Endothelial cell of umbilical vein (primary cell): ENCODE measurements at regions not wholly inside any gene's neighbourhood (a gene's known extent, or its start where the extent isn't known, plus 50 kb on each side); places are given as distances from the start of the nearest gene placed in this dataset.

ENCODE experiments used
- BruUV-seq: library from RNA; stranded (reverse); fragments of 400-500 nt; replicated peaks from 2 replicates; lab custom pipeline; 2021; lab: Mats Ljungman, UMichigan
- CTCF ChIA-PET: fragments of 300-600, 350-600 bp; sonication (Branson Sonifier 250); formaldehyde crosslinking; loops from one replicate; lab custom pipeline; 2021; ENCODE audit warnings: antibody characterized with exemption, inconsistent platforms; lab: Charles Lee
- POLR2A ChIA-PET: fragments of 300-600, 350-600 bp; sonication (Branson Sonifier 250); formaldehyde crosslinking; loops from one replicate; lab custom pipeline; 2021; ENCODE audit warnings: antibody characterized with exemption, inconsistent platforms; lab: Charles Lee
- DNase-seq: peaks from one replicate; pipeline ENCODE4 v3.0.0-alpha.2; 2011; ENCODE audit warnings: low read depth, low spot score
- FAIRE-seq: peaks from 2 replicates; lab custom pipeline; 2011; peaks lifted over from hg19 to GRCh38; lab: Jason Lieb, UNC
- H2AFZ ChIP-seq: 2 replicates; pipeline ENCODE4 v1.6.0; 2012; ENCODE audit warnings: low read depth, low read length, control low read depth, inconsistent platforms
- H3K27ac ChIP-seq: 2 replicates; pipeline ENCODE4 v1.5.1; 2011; ENCODE audit warnings: low read depth, mild to moderate bottlenecking, control low read depth, low read length, moderate library complexity; ENCODE audit not compliant: insufficient read depth
- H3K27me3 ChIP-seq, 2 experiments: 2 replicates each; pipeline versions ENCODE4 v1.6.0 to v1.6.1; 2011; ENCODE audit warnings: low read length in 2 of 2, mixed read lengths in 1 of 2; ENCODE audit not compliant: control insufficient read depth in 2 of 2, insufficient read depth in 2 of 2
- H3K36me3 ChIP-seq, 2 experiments: 2 replicates in 1 of 2; 3 replicates in 1 of 2; pipeline ENCODE4 v1.5.1; 2011; ENCODE audit warnings: low read length in 2 of 2, mild to moderate bottlenecking in 1 of 2, moderate library complexity in 1 of 2; ENCODE audit not compliant: control insufficient read depth in 2 of 2, insufficient read depth in 2 of 2; ENCODE audit errors: extremely low read depth in 1 of 2
- H3K4me1 ChIP-seq: 3 replicates; pipeline ENCODE4 v1.5.1; 2011; ENCODE audit warnings: mild to moderate bottlenecking, low read length; ENCODE audit not compliant: control insufficient read depth, insufficient read depth; ENCODE audit errors: extremely low read depth
- H3K4me2 ChIP-seq: 2 replicates; pipeline ENCODE4 v1.6.1; 2011; ENCODE audit warnings: low read length, control low read depth, mixed read lengths; ENCODE audit not compliant: insufficient read depth
- H3K4me3 ChIP-seq, 3 experiments: fragments of 200-600 bp in 1 of 3; sonication (generic), shearing (Covaris generic) in 1 of 3; replicated peaks in 1 of 3; 2 replicates each; pipeline ENCODE4 v1.5.1; 2011 to 2016; ENCODE audit warnings: control low read depth in 3 of 3, low read length in 3 of 3, mild to moderate bottlenecking in 2 of 3, inconsistent platforms in 1 of 3, low read depth in 1 of 3, moderate library complexity in 1 of 3; ENCODE audit not compliant: insufficient read depth in 1 of 3
- H3K79me2 ChIP-seq: 2 replicates; pipeline ENCODE4 v1.6.0; 2012; ENCODE audit warnings: low read length, inconsistent platforms; ENCODE audit not compliant: control insufficient read depth, insufficient read depth
- H3K9ac ChIP-seq: replicated peaks from 2 replicates; pipeline ENCODE3; 2011; ENCODE audit warnings: low read length, control low read depth; ENCODE audit not compliant: insufficient read depth; ENCODE audit errors: extremely low read depth
- H3K9me1 ChIP-seq: replicated peaks from 3 replicates; pipeline ENCODE4 v1.6.0; 2011; ENCODE audit warnings: mild to moderate bottlenecking, low read length; ENCODE audit not compliant: control insufficient read depth, insufficient read depth; ENCODE audit errors: extremely low read depth
- H3K9me3 ChIP-seq: replicated peaks from 2 replicates; pipeline ENCODE4 v1.5.1; 2012; ENCODE audit warnings: low read length, inconsistent platforms; ENCODE audit not compliant: control insufficient read depth, insufficient read depth
- H4K20me1 ChIP-seq: replicated peaks from 2 replicates; pipeline ENCODE3; 2011; ENCODE audit warnings: mild to moderate bottlenecking, low read length; ENCODE audit not compliant: control insufficient read depth, insufficient read depth; ENCODE audit errors: extremely low read depth
- CTCF ChIP-seq, 2 donors: IDR thresholded peaks; 1 replicate in 1 of 2; 2 replicates in 1 of 2; pipeline ENCODE4 v1.5.1; 2011; ENCODE audit warnings: low read length in 2 of 2, mild to moderate bottlenecking in 2 of 2, moderate library complexity in 2 of 2, control low read depth in 1 of 2, inconsistent platforms in 1 of 2, low read depth in 1 of 2; ENCODE audit not compliant: insufficient read depth in 1 of 2; ENCODE audit errors: extremely low read depth in 1 of 2
- EZH2 ChIP-seq: IDR thresholded peaks from 2 replicates; pipeline ENCODE4 v1.6.1; 2012; ENCODE audit warnings: borderline replicate concordance, low read depth, mild to moderate bottlenecking, moderate library complexity, low read length, inconsistent platforms; ENCODE audit not compliant: severe bottlenecking
- FOS ChIP-seq: IDR thresholded peaks from 2 replicates; pipeline ENCODE4 v1.6.1; 2011; ENCODE audit warnings: mild to moderate bottlenecking, low read length, moderate library complexity, borderline replicate concordance; ENCODE audit not compliant: insufficient read depth
- JUN ChIP-seq: IDR thresholded peaks from 2 replicates; pipeline ENCODE4 v1.6.1; 2011; ENCODE audit warnings: borderline replicate concordance, low read depth; ENCODE audit not compliant: insufficient read length, insufficient read depth
- MAX ChIP-seq: IDR thresholded peaks from 2 replicates; pipeline ENCODE4 v1.6.1; 2011; ENCODE audit not compliant: insufficient read depth, insufficient read length
- MYC ChIP-seq: IDR thresholded peaks from one replicate; pipeline ENCODE4 v1.6.1; 2011; ENCODE audit warnings: mild to moderate bottlenecking, low read depth, low read length
- POLR2A ChIP-seq: IDR thresholded peaks from 2 replicates; pipeline ENCODE4 v1.6.1; 2012; ENCODE audit warnings: low read depth, mild to moderate bottlenecking, control low read depth, low read length
- POLR2AphosphoS5 ChIP-seq: IDR thresholded peaks from 2 replicates; pipeline ENCODE4 v1.6.1; 2012; ENCODE audit warnings: low read depth, mild to moderate bottlenecking, control low read depth, low read length, moderate library complexity; ENCODE audit not compliant: insufficient read depth
- dilution Hi-C: fragments of 300-500 bp; cut with MboI; formaldehyde crosslinking; loops from one replicate; pipeline ENCODE4 v1.15.0; 2019; ENCODE audit warnings: low sequenced_read_pairs; ENCODE audit not compliant: extremely low pct_ligation_motif_present
- intact Hi-C: fragments of 100-400 bp; cut with micrococcal nuclease; formaldehyde crosslinking; loops from one replicate; pipeline ENCODE4 v1.10.0; 2022

GRCh38 chr19:32233091-32233490 is 112.3 kb upstream of the ZNF507 start:
- Histone ChIP-seq H3K4me2 (no peak overlapping the region), H3K36me3 (no peaks in the 10 kb centered on the region), H3K9me3 (no peaks in the 10 kb centered on the region), H3K4me3 (no peak overlapping the region), H3K9ac (no peak overlapping the region), H3K27me3 (no peaks in the 10 kb centered on the region), H3K4me1 (no peaks in the 10 kb centered on the region), H3K27ac (no peak overlapping the region), H4K20me1 (no peaks in the 10 kb centered on the region), H2AFZ (no peak overlapping the region), H3K79me2 (no peaks in the 10 kb centered on the region), H3K9me1 (no peaks in the 10 kb centered on the region)
- no TSS peak for BruUV-seq
- TF ChIP-seq POLR2A (no peak), MAX (no peak), EZH2 (no peak), FOS (no peak), MYC (no peak), POLR2AphosphoS5 (no peak), JUN (no peak), CTCF (IDR thresholded peaks at IDR 0.05; ENCODE audit: extremely low read depth in 1 of 2, insufficient read depth in 1 of 2, low read depth in 1 of 2, low read length in 2 of 2) (no peak)
- dilution Hi-C loops (no loop called here), intact Hi-C loops (no loop called here)
- no peak for FAIRE-seq
- DNase-seq: no peak
- POLR2A ChIA-PET: no interaction called here
- CTCF ChIA-PET: no interaction called here
